ENCODE measurements at regions not wholly inside any gene's neighbourhood (a gene's known extent, or its start where the extent isn't known, plus 50 kb on each side); places are given as distances from the start of the nearest gene placed in this dataset.

DNA sequence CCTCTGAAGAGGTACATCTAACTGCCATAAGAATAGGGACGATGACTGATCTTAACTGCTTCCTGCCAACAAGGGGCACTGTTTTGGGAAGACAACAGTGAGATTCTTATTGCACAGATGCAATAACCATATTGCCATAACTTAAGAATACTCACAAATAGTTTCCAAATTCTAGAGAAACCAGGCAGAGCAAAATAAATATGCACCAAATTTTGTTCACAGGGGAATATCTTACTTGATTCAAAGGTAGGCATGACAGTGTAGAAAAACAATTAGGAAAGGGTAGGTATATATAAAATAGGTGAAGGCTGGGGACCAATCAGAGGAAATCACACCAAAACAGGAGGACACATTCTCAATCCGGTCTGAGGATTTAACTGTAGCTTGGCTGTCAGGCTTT lies 49.9 kb upstream of the CST7 start:
- H4K8ac ChIP-seq (ENCODE audit: low read depth in 2 of 2, low read length in 2 of 2): no peak overlapping the region
- H2BK5ac ChIP-seq (ENCODE audit: low read depth, low read length, poor library complexity, severe bottlenecking): no peak overlapping the region
- H4K91ac ChIP-seq (ENCODE audit: insufficient read depth, low read depth, low read length): no peak overlapping the region
- TF ChIP-seq SMC3 (IDR thresholded peaks at IDR 0.05; ENCODE audit: low read depth, low read length): no peak
- TF ChIP-seq RAD21 (IDR thresholded peaks at IDR 0.05; ENCODE audit: low read length): no peak
- TF ChIP-seq RCOR1 (IDR thresholded peaks at IDR 0.05; ENCODE audit: insufficient replicate concordance, low read length): no peak
- TF ChIP-seq USF2 (IDR thresholded peaks at IDR 0.05; ENCODE audit: low read depth, low read length): no peak
- no peak for TF ChIP-seq MXI1 (IDR thresholded peaks at IDR 0.05; ENCODE audit: borderline replicate concordance, low read depth, low read length)
- TF ChIP-seq NFE2L2 (IDR thresholded peaks at IDR 0.05; ENCODE audit: low read depth, low read length): no peak
- BruUV-seq (replicated peaks): no TSS peak
- intact Hi-C loops (cut with micrococcal nuclease): no loop called here
- no peaks in the 10 kb centered on the region for H4K20me1 ChIP-seq (ENCODE audit: insufficient read depth, low read length)
- H3K14ac ChIP-seq (replicated peaks; ENCODE audit: low read depth, low read length): no peak overlapping the region
- H4K5ac ChIP-seq (ENCODE audit: low read depth, low read length): no peak overlapping the region
- no peaks in the 10 kb centered on the region; the same call in 1 of the 2 replicates for H3K9me3 ChIP-seq (ENCODE audit: control insufficient read depth, insufficient read depth, low read length)
- no peak for ATAC-seq (ENCODE audit: low read depth)
- no CpG with 5 or more reads among the region's 2 CpGs for WGBS, 2 experiments (ENCODE audit: extremely low coverage in 2 of 2, insufficient read length in 1 of 2)
- no peak overlapping the region for H3K4ac ChIP-seq (ENCODE audit: low read depth, low read length)
- H2AK5ac ChIP-seq (ENCODE audit: low read depth, low read length): no peak overlapping the region
- POLR2A ChIA-PET (ENCODE audit: unreplicated experiment): no interaction called here
- no peaks in the 10 kb centered on the region for H3K79me1 ChIP-seq (ENCODE audit: low read depth in 1 of 2, low read length in 2 of 2)
- no peak overlapping the region for H2AK9ac ChIP-seq (replicated peaks; ENCODE audit: low read depth, low read length, poor library complexity)
- in situ Hi-C loops (cut with MboI; ENCODE audit: low sequenced_read_pairs): no loop called here
- H2BK120ac ChIP-seq (ENCODE audit: low read depth, low read length): no peak overlapping the region
- dilution Hi-C loops (cut with HindIII; ENCODE audit: low sequenced_read_pairs, unreplicated experiment): no loop called here
- H2BK20ac ChIP-seq (ENCODE audit: low read depth, low read length): no peak overlapping the region
- CTCF ChIA-PET: no interaction called here
- H3K56ac ChIP-seq (ENCODE audit: extremely low read depth, insufficient read depth, low read length): no peak overlapping the region
- no peaks in the 10 kb centered on the region for H3K9me1 ChIP-seq (ENCODE audit: insufficient read depth, low read length)
- no peak overlapping the region for H3K4me3 ChIP-seq (ENCODE audit: insufficient read depth, low read depth, low read length)
- no peak overlapping the region for H3K18ac ChIP-seq (ENCODE audit: low read depth, low read length)
- H3K27me3 ChIP-seq (ENCODE audit: control insufficient read depth, insufficient read depth, low read length): no peaks in the 10 kb centered on the region
- no peak overlapping the region for H3K23ac ChIP-seq (ENCODE audit: low read depth, low read length)
- no peak for DNase-seq
- H3K9ac ChIP-seq (ENCODE audit: low read depth, low read length): no peak overlapping the region
- H2AFZ ChIP-seq (replicated peaks; ENCODE audit: low read length, poor library complexity): no peak overlapping the region
- no peaks in the 10 kb centered on the region for H3K4me1 ChIP-seq (ENCODE audit: control insufficient read depth, insufficient read depth, low read length)
- no peak overlapping the region for H3K4me2 ChIP-seq (ENCODE audit: low read depth, low read length)
- H3K36me3 ChIP-seq (ENCODE audit: control insufficient read depth, insufficient read depth, low read length): no peaks in the 10 kb centered on the region
- no peak overlapping the region for H2BK15ac ChIP-seq (ENCODE audit: low read depth, low read length)
- no peak overlapping the region for H3K27ac ChIP-seq (ENCODE audit: insufficient read depth, low read length)
